IMR-90 (cell line): ENCODE measurements at regions not wholly inside any gene's neighbourhood (a gene's known extent, or its start where the extent isn't known, plus 50 kb on each side); places are given as distances from the start of the nearest gene placed in this dataset.

Source experiments
- MXI1 ChIP-seq: IDR thresholded peaks from 2 replicates; pipeline ENCODE4 v1.6.1; 2012; ENCODE audit warnings: low read depth, mild to moderate bottlenecking, low read length, moderate library complexity, borderline replicate concordance
- POLR2A ChIP-seq: IDR thresholded peaks from 2 replicates; pipeline ENCODE4 v1.6.1; 2012; ENCODE audit warnings: mild to moderate bottlenecking, low read depth, low read length
- TF ChIP-seq, protein P1 (sequence below): conservative IDR thresholded peaks from 2 replicates; pipeline ENCODE4 v1.5.1; 2012; ENCODE audit warnings: mild to moderate bottlenecking, low read depth, low read length, improper control_type of control experiment
- TF ChIP-seq, protein P2 (sequence below): fragments of 150-350 bp; IDR thresholded peaks from 2 replicates; pipeline ENCODE4 v1.6.1; 2016; ENCODE audit warnings: low read depth, mild to moderate bottlenecking, low read length, moderate library complexity, borderline replicate concordance

DNA sequence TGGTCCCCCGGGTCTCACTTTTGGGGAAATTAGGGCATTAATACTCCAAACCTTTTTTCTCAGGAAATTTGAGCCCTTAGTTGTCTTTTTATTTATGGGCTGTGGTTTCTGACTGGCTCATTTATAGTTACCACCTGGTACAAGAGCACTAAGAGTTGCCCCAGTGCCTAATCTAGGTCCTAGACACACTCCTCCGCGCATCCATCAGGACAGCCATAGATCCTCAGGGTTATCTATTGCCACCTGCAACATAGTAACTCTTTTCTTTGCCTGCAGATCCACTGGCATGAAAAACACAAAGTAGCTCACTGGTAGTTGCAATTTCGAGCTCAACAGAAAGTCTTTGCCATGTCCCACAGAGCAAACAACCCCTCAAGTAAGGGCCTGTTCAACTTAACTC, 576.4 kb upstream of the ROBO2 start:
- no peak for TF ChIP-seq MXI1
- no peak for TF ChIP-seq POLR2A
- TF ChIP-seq, protein P1, sequence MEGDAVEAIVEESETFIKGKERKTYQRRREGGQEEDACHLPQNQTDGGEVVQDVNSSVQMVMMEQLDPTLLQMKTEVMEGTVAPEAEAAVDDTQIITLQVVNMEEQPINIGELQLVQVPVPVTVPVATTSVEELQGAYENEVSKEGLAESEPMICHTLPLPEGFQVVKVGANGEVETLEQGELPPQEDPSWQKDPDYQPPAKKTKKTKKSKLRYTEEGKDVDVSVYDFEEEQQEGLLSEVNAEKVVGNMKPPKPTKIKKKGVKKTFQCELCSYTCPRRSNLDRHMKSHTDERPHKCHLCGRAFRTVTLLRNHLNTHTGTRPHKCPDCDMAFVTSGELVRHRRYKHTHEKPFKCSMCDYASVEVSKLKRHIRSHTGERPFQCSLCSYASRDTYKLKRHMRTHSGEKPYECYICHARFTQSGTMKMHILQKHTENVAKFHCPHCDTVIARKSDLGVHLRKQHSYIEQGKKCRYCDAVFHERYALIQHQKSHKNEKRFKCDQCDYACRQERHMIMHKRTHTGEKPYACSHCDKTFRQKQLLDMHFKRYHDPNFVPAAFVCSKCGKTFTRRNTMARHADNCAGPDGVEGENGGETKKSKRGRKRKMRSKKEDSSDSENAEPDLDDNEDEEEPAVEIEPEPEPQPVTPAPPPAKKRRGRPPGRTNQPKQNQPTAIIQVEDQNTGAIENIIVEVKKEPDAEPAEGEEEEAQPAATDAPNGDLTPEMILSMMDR: no peak
- TF ChIP-seq, protein P2, sequence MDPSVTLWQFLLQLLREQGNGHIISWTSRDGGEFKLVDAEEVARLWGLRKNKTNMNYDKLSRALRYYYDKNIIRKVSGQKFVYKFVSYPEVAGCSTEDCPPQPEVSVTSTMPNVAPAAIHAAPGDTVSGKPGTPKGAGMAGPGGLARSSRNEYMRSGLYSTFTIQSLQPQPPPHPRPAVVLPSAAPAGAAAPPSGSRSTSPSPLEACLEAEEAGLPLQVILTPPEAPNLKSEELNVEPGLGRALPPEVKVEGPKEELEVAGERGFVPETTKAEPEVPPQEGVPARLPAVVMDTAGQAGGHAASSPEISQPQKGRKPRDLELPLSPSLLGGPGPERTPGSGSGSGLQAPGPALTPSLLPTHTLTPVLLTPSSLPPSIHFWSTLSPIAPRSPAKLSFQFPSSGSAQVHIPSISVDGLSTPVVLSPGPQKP: no peak
